ENCODE measurements at regions not wholly inside any gene's neighbourhood (a gene's known extent, or its start where the extent isn't known, plus 50 kb on each side); places are given as distances from the start of the nearest gene placed in this dataset.

DNA sequence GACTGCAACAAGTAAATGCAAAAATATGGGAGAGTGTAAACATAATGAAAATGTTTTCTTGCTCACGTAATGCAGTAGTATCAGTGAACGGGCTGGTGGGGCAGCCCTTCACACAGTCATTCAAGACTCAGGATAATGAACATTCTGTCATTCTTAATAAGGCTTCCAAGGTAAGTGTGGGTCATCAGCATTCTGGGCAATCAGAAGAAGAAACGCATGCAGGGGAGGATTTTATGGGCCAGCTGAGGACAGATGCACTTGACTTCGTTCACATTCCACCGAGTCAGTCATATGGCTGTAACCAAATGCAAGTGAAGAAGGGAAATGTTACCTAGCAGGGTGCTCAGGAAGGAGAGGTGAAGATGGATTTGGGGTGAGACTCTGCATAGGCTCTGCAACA lies 68.0 kb upstream of the MAP9 start:
- Histone ChIP-seq H3K27me3 (replicated peaks in 1 of 4; ENCODE audit: control extremely low read depth in 1 of 4, control insufficient read depth in 3 of 4, insufficient read depth in 4 of 4, low read length in 3 of 4) (peaks cover 0 to 5% (median 0%) of the 10 kb centered on the region in 4 experiments), H3K4me1 (ENCODE audit: control insufficient read depth in 2 of 2, insufficient read depth in 2 of 2, low read length in 2 of 2) (no peaks in the 10 kb centered on the region), H4K20me1 (ENCODE audit: control insufficient read depth, insufficient read depth, low read length, poor library complexity, severe bottlenecking) (no peaks in the 10 kb centered on the region), H3K4me2 (replicated peaks; ENCODE audit: low read depth, low read length, poor library complexity, severe bottlenecking) (no peak overlapping the region), H3K4me3 (ENCODE audit: control extremely low read depth in 1 of 5, extremely low read depth in 1 of 5, insufficient read depth in 1 of 5, low read depth in 2 of 5, low read length in 4 of 5) (no peak overlapping the region), H3K27ac (ENCODE audit: low read length in 2 of 2) (no peak overlapping the region), H3K9me3 (ENCODE audit: control extremely low read depth in 1 of 3, control insufficient read depth in 2 of 3, insufficient read depth in 1 of 3, low read length in 2 of 3) (no peaks in the 10 kb centered on the region), H3K36me3 (replicated peaks in 1 of 2; ENCODE audit: control extremely low read depth in 1 of 2, control insufficient read depth in 1 of 2, extremely low read depth in 1 of 2, insufficient read depth in 2 of 2, low read length in 1 of 2) (no peaks in the 10 kb centered on the region), H3K9ac (ENCODE audit: low read length) (no peak overlapping the region), H2AFZ (ENCODE audit: insufficient read depth, low read depth, low read length, poor library complexity, severe bottlenecking) (no peak overlapping the region), H3K79me2 (ENCODE audit: control insufficient read depth, insufficient read depth, low read length) (no peaks in the 10 kb centered on the region)
- Mint-ChIP-seq H3K4me3 (no peak overlapping the region), H3K9me3 (ENCODE audit: insufficient read depth) (no peaks in the 10 kb centered on the region), H3K4me1 (no peaks in the 10 kb centered on the region), H3K27me3 (peaks cover 20% of the 10 kb centered on the region), H3K27ac (no peak overlapping the region)
- no peak for TF ChIP-seq EZH2 (IDR thresholded peaks at IDR 0.05; ENCODE audit: borderline replicate concordance, insufficient read depth, low read depth, low read length, poor library complexity, severe bottlenecking)
- TF ChIP-seq, protein P1, sequence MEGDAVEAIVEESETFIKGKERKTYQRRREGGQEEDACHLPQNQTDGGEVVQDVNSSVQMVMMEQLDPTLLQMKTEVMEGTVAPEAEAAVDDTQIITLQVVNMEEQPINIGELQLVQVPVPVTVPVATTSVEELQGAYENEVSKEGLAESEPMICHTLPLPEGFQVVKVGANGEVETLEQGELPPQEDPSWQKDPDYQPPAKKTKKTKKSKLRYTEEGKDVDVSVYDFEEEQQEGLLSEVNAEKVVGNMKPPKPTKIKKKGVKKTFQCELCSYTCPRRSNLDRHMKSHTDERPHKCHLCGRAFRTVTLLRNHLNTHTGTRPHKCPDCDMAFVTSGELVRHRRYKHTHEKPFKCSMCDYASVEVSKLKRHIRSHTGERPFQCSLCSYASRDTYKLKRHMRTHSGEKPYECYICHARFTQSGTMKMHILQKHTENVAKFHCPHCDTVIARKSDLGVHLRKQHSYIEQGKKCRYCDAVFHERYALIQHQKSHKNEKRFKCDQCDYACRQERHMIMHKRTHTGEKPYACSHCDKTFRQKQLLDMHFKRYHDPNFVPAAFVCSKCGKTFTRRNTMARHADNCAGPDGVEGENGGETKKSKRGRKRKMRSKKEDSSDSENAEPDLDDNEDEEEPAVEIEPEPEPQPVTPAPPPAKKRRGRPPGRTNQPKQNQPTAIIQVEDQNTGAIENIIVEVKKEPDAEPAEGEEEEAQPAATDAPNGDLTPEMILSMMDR (IDR thresholded peaks at IDR 0.05): no peak
- 97% methylated on average over 3 of the region's 5 CpGs for WGBS (ENCODE audit: insufficient coverage)
- DNase-seq: no peak
- ChIA-PET POLR2A (no interaction called here), CTCF (interaction anchor here (1.0 to 1.6 kb wide), 4 partner anchors 9 to 342 kb away, joined by 3 to 7 read pairs (median 4); no protein-coding TSS in a partner anchor)
- ATAC-seq (ENCODE audit: low read depth): no peak
- intact Hi-C loops (cut with micrococcal nuclease): no loop called here

DNA sequence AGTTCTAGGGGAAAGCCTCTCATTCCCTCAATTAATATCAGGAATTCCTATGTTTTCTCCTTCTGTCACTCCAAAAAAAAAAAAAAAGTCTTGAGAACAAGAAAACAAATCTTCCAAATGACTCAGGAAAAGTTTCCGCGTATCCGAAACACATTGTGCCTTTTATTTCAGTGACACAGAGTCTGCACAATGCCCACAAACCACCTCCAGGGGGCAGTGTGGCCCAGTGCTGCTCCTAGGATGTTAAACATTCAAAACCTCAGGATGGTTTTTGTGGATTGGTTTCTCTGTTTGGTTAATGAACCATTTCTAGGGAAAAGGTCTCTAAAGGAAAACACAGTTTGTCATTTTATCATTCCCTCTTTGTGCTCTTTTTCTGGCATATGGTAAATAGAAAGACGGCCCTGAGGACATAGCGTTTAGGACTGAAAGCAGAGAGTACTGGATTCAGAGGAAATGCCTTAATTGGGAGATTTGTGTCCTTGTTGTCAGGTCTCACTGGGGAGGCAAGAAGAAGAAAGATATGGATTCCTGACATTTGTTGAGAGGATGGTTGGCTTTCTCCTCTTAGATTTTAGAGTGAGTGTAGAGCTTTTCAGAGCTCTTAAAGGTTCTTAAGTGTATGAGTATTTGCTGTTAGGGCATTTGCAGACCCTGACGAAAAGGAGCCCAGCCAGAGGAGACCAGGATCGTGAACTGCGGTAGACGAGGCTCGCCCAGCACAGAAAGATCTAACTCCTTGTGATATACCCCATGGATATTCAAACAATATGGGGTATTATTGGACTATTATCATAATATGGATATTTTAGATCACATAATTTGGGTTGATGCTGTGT lies 65.7 kb upstream of the MAP9 start:
- WGBS (ENCODE audit: insufficient coverage): 21% methylated on average over 3 of the region's 10 CpGs
- no peak overlapping the region for H2AFZ ChIP-seq (ENCODE audit: insufficient read depth, low read depth, low read length, poor library complexity, severe bottlenecking)
- no peak overlapping the region for H3K4me3 ChIP-seq (ENCODE audit: control extremely low read depth in 1 of 5, extremely low read depth in 1 of 5, insufficient read depth in 1 of 5, low read depth in 2 of 5, low read length in 4 of 5)
- no peaks in the 10 kb centered on the region for H4K20me1 ChIP-seq (ENCODE audit: control insufficient read depth, insufficient read depth, low read length, poor library complexity, severe bottlenecking)
- no peaks in the 10 kb centered on the region for H3K36me3 ChIP-seq (replicated peaks in 1 of 2; ENCODE audit: control extremely low read depth in 1 of 2, control insufficient read depth in 1 of 2, extremely low read depth in 1 of 2, insufficient read depth in 2 of 2, low read length in 1 of 2)
- Mint-ChIP-seq H3K4me1 (no peaks in the 10 kb centered on the region), H3K9me3 (ENCODE audit: insufficient read depth) (no peaks in the 10 kb centered on the region), H3K27me3 (peaks cover 20% of the 10 kb centered on the region), H3K27ac (no peak overlapping the region), H3K4me3 (no peak overlapping the region)
- POLR2A ChIA-PET: no interaction called here
- no peaks in the 10 kb centered on the region for H3K4me1 ChIP-seq (ENCODE audit: control insufficient read depth in 2 of 2, insufficient read depth in 2 of 2, low read length in 2 of 2)
- H3K79me2 ChIP-seq (ENCODE audit: control insufficient read depth, insufficient read depth, low read length): no peaks in the 10 kb centered on the region
- H3K9me3 ChIP-seq (ENCODE audit: control extremely low read depth in 1 of 3, control insufficient read depth in 2 of 3, insufficient read depth in 1 of 3, low read length in 2 of 3): no peaks in the 10 kb centered on the region
- peaks cover 0 to 5% (median 0%) of the 10 kb centered on the region in 4 experiments for H3K27me3 ChIP-seq (replicated peaks in 1 of 4; ENCODE audit: control extremely low read depth in 1 of 4, control insufficient read depth in 3 of 4, insufficient read depth in 4 of 4, low read length in 3 of 4)
- H3K9ac ChIP-seq (ENCODE audit: low read length): no peak overlapping the region
- no peak overlapping the region for H3K27ac ChIP-seq (ENCODE audit: low read length in 2 of 2)
- H3K4me2 ChIP-seq (replicated peaks; ENCODE audit: low read depth, low read length, poor library complexity, severe bottlenecking): no peak overlapping the region
- DNase-seq: peak; percentile 52
- intact Hi-C loops (cut with micrococcal nuclease): no loop called here
- no peak for ATAC-seq (ENCODE audit: low read depth)
- TF ChIP-seq, protein P1 (IDR thresholded peaks at IDR 0.05): peak; percentile 81
- TF ChIP-seq EZH2 (IDR thresholded peaks at IDR 0.05; ENCODE audit: borderline replicate concordance, insufficient read depth, low read depth, low read length, poor library complexity, severe bottlenecking): no peak
- CTCF ChIA-PET: interaction anchor here (0.8 kb wide), 1 partner anchor 511 kb away, joined by 3 read pairs; the partner anchor contains the start of gene CTSO
